RCC 7860 (cell line): ENCODE measurements at regions not wholly inside any gene's neighbourhood (a gene's known extent, or its start where the extent isn't known, plus 50 kb on each side); places are given as distances from the start of the nearest gene placed in this dataset.
"Not testable (repeated sequence)": the region's sequence is repeated elsewhere in the genome, so short reads cannot be mapped to it uniquely, and the experiment has no call there.

Experiments used
- DNase-seq: peaks from one replicate; pipeline ENCODE4 v3.0.0-alpha.2; 2015; ENCODE audit warnings: low spot score
- FAIRE-seq: peaks from 2 replicates; lab custom pipeline; 2012; peaks lifted over from hg19 to GRCh38; lab: Jason Lieb, UNC

- DNase-seq = no peak
- no peak for FAIRE-seq
Measured at GRCh38 chr4:138805736-138806135, 209.8 kb upstream of the NOCT start.

- no peak for DNase-seq
Measured at GRCh38 chr4:138804711-138805110, 210.9 kb upstream of the NOCT start.

GRCh38 chr4:138803051-138803450 lies 212.5 kb upstream of the NOCT start:
- no peak for FAIRE-seq

More at GRCh38 chr4:138804711-138805110, 210.9 kb upstream of the NOCT start:
- FAIRE-seq = no peak

GRCh38 chr4:138802499-138802898 lies 213.1 kb upstream of the NOCT start:
- DNase-seq (no peak), FAIRE-seq (no peak)

More at GRCh38 chr4:138803051-138803450, 212.5 kb upstream of the NOCT start:
- DNase-seq = no peak

- DNase-seq = no peak
- no peak for FAIRE-seq
Measured at GRCh38 chr4:138800421-138800820, 215.2 kb upstream of the NOCT start.

- DNase-seq (no peak), FAIRE-seq (no peak)
Measured at GRCh38 chr4:138798404-138798803, 217.2 kb upstream of the NOCT start.

- no peak for DNase-seq
- no peak for FAIRE-seq
Measured at GRCh38 chr4:138797646-138798045, 217.9 kb upstream of the NOCT start.

GRCh38 chr4:138796761-138797160 lies 218.8 kb upstream of the NOCT start:
- FAIRE-seq (peak; percentile 77), DNase-seq (peak; percentile 64)

- FAIRE-seq (no peak), DNase-seq (no peak)
Measured at GRCh38 chr4:138790706-138791340, 224.8 kb upstream of the NOCT start.

GRCh38 chr4:138789796-138790195 lies 225.8 kb upstream of the NOCT start:
- DNase-seq (peak; percentile 79), FAIRE-seq (peak; percentile 93)

- FAIRE-seq = no peak
Measured at GRCh38 chr4:138788857-138789256, 226.7 kb upstream of the NOCT start.

GRCh38 chr4:138788267-138788790 lies 227.3 kb upstream of the NOCT start:
- DNase-seq (no peak), FAIRE-seq (no peak)

More at GRCh38 chr4:138788857-138789256, 226.7 kb upstream of the NOCT start:
- no peak for DNase-seq

- DNase-seq, FAIRE-seq: not testable (repeated sequence)
Measured at GRCh38 chr4:138779761-138780160, 235.8 kb upstream of the NOCT start.

GRCh38 chr4:138775890-138776289 lies 239.7 kb upstream of the NOCT start:
- DNase-seq (no peak), FAIRE-seq (no peak)

GRCh38 chr4:138775489-138775888 lies 240.1 kb upstream of the NOCT start:
- FAIRE-seq (no peak), DNase-seq (no peak)

- FAIRE-seq = no peak
- no peak for DNase-seq
Measured at GRCh38 chr4:138774940-138775339, 240.6 kb upstream of the NOCT start.

GRCh38 chr4:138774125-138774524 lies 241.5 kb upstream of the NOCT start:
- DNase-seq, FAIRE-seq: not testable (repeated sequence)

GRCh38 chr4:138773321-138773720 lies 242.3 kb upstream of the NOCT start:
- DNase-seq (no peak), FAIRE-seq (no peak)

GRCh38 chr4:138772366-138772765 lies 243.2 kb upstream of the NOCT start:
- FAIRE-seq = no peak
- no peak for DNase-seq

- no peak for DNase-seq
- FAIRE-seq = no peak
Measured at GRCh38 chr4:138770818-138771217, 244.8 kb upstream of the NOCT start.

GRCh38 chr4:138766332-138766731 lies 249.2 kb upstream of the NOCT start:
- FAIRE-seq (no peak), DNase-seq (no peak)

- FAIRE-seq (no peak), DNase-seq (no peak)
Measured at GRCh38 chr4:138765442-138765841, 250.1 kb upstream of the NOCT start.
